ENCODE measurements at regions not wholly inside any gene's neighbourhood (a gene's known extent, or its start where the extent isn't known, plus 50 kb on each side); places are given as distances from the start of the nearest gene placed in this dataset.

DNA sequence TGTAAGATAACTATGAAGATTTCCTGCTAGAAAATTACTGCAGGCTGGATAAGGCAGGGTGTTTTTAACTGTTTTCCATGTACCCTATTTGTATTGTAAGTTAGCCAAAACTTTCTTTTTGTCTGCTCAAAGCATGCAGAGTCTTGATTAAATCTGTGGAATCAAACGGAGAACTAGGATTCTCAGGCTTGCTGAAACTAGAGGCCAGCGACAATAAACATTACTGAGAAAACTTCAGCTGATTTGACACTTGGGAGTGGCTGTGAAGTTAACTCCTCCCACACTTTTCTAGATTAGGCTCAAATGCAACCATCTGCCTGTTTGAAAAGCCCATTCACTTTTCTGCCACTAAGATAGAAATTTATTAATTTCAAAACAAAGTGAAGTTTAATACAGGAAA, 153.2 kb upstream of the FRMD4B start:
- H3K9me3 ChIP-seq (ENCODE audit: control insufficient read depth, low read length), result peaks cover 1% of the 10 kb centered on the region
- no peak for ATAC-seq (ENCODE audit: low FRiP score)
- WGBS, 2 donors, result 2 to 8% methylated on average over 2 of the region's 2 CpGs
- DNase-seq, result no peak
- no peaks in the 10 kb centered on the region for H3K4me1 ChIP-seq (ENCODE audit: control insufficient read depth in 1 of 2, insufficient read depth in 2 of 2, low read length in 2 of 2)
- no peaks in the 10 kb centered on the region for H3K27me3 ChIP-seq (ENCODE audit: control insufficient read depth in 1 of 2, insufficient read depth in 2 of 2, low read length in 1 of 2)
- intact Hi-C loops (cut with DNase I), result no loop called here
- H3K4me3 ChIP-seq (ENCODE audit: low read length in 2 of 2), result no peak overlapping the region
- H3K27ac ChIP-seq (ENCODE audit: low read depth in 1 of 2, low read length in 2 of 2), result no peak overlapping the region
- H3K36me3 ChIP-seq (ENCODE audit: control insufficient read depth in 1 of 2, insufficient read depth in 2 of 2, low read length in 1 of 2), result no peaks in the 10 kb centered on the region

DNA sequence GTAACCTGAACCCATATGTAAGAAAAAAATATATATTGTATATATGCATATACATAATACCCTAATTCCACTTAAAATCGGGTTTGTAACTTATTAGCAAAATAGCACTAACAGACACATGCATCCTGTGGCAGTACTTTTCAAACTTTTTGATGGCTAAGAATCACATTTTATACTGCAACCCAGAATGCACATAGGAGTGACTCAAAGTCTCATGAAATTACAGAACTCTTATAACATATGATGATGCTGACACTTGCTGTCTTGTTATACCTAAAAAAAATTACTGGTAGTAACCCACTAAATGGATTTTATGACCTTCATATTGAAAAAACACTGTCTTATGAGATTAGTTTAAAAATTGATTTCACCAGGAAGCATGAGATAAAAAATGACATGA, 152.4 kb upstream of the FRMD4B start:
- Histone ChIP-seq H3K36me3 (ENCODE audit: control insufficient read depth in 1 of 2, insufficient read depth in 2 of 2, low read length in 1 of 2) (no peaks in the 10 kb centered on the region), H3K9me3 (ENCODE audit: control insufficient read depth, low read length) (no peaks in the 10 kb centered on the region), H3K4me3 (ENCODE audit: low read length in 2 of 2) (no peak overlapping the region), H3K27ac (ENCODE audit: low read depth in 1 of 2, low read length in 2 of 2) (no peak overlapping the region), H3K27me3 (ENCODE audit: control insufficient read depth in 1 of 2, insufficient read depth in 2 of 2, low read length in 1 of 2) (no peaks in the 10 kb centered on the region), H3K4me1 (ENCODE audit: control insufficient read depth in 1 of 2, insufficient read depth in 2 of 2, low read length in 2 of 2) (no peaks in the 10 kb centered on the region)
- intact Hi-C loops (cut with DNase I), result no loop called here
- ATAC-seq (ENCODE audit: low FRiP score), result no peak
- no peak for DNase-seq
- WGBS, 2 donors, result 69 to 78% methylated on average over 1 of the region's 1 CpG

GRCh38 chr3:69536306-69537020, 150.6 kb upstream of the FRMD4B start:
- WGBS, 2 donors, result 79 to 83% methylated on average over 19 of the region's 19 CpGs
- ATAC-seq (ENCODE audit: low FRiP score) (no peak), DNase-seq (no peak)
- Histone ChIP-seq H3K27me3 (ENCODE audit: control insufficient read depth in 1 of 2, insufficient read depth in 2 of 2, low read length in 1 of 2) (no peaks in the 10 kb centered on the region), H3K9me3 (ENCODE audit: control insufficient read depth, low read length) (no peaks in the 10 kb centered on the region), H3K4me3 (ENCODE audit: low read length in 2 of 2) (no peak overlapping the region), H3K36me3 (ENCODE audit: control insufficient read depth in 1 of 2, insufficient read depth in 2 of 2, low read length in 1 of 2) (no peaks in the 10 kb centered on the region), H3K27ac (ENCODE audit: low read depth in 1 of 2, low read length in 2 of 2) (no peak overlapping the region), H3K4me1 (ENCODE audit: control insufficient read depth in 1 of 2, insufficient read depth in 2 of 2, low read length in 2 of 2) (no peaks in the 10 kb centered on the region)
- intact Hi-C loops (cut with DNase I), result no loop called here

DNA sequence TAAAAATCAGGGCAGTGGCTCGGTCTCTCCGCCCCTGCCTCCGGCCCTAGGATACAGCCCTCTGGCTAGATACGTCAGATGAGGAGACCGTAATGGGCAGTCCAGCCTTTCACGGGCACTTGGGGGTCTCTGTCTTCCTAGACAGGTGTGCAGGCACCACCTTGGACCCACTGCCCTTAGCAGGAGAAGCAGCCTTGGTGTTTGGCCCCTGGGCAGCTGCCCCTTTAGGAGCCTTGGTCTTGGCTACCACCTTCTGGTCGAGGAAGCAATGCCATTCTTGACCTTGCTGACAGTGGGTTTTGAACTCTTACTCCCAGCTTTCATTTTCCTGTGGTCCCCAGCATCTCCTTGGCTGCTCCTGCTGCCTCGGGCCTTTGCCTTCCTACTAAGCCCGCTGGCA, 149.7 kb upstream of the FRMD4B start:
- H3K4me1 ChIP-seq (ENCODE audit: control insufficient read depth in 1 of 2, insufficient read depth in 2 of 2, low read length in 2 of 2), result no peaks in the 10 kb centered on the region
- H3K27ac ChIP-seq (ENCODE audit: low read depth in 1 of 2, low read length in 2 of 2), result no peak overlapping the region
- no peak overlapping the region for H3K4me3 ChIP-seq (ENCODE audit: low read length in 2 of 2)
- WGBS, 2 donors, result 85 to 87% methylated on average over 9 of the region's 9 CpGs
- DNase-seq, result no peak
- intact Hi-C loops (cut with DNase I), result no loop called here
- H3K27me3 ChIP-seq (ENCODE audit: control insufficient read depth in 1 of 2, insufficient read depth in 2 of 2, low read length in 1 of 2), result no peaks in the 10 kb centered on the region
- no peak for ATAC-seq (ENCODE audit: low FRiP score)
- H3K36me3 ChIP-seq (ENCODE audit: control insufficient read depth in 1 of 2, insufficient read depth in 2 of 2, low read length in 1 of 2), result no peaks in the 10 kb centered on the region
- H3K9me3 ChIP-seq (ENCODE audit: control insufficient read depth, low read length), result peaks cover under 1% of the 10 kb centered on the region

DNA sequence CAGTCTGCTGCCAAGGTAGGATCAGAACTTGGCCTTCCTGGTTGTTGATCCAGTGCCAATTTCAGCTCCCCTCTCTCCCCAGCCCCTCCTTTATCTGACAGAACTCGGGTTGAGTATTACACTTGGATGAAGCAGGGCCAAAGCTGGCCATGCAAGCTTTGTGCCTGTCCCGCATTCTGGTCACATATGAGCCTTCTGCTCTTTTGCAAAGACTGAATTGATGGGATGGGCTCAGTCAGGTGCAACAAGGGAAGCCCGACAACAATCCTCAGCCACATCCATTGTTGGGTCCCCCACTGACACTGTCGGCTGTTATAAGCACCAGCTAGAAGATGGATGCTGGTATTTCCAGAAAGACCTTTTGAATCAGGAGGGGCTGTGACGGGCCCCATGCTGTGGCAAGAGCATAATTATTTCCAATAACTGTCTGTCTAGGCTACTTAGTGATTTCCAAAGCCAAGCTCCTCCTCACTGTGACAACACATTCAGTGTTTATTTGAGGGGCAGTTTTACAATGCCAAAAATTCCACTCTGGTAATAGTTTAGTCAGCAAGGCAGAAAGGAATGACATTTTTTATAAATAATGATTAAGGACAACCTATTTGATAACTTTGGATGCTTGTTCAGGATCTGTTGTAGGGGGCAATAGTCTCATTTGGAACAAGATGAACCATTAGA, 146.8 kb upstream of the FRMD4B start:
- no peaks in the 10 kb centered on the region for H3K4me1 ChIP-seq (ENCODE audit: control insufficient read depth in 1 of 2, insufficient read depth in 2 of 2, low read length in 2 of 2)
- H3K4me3 ChIP-seq (ENCODE audit: low read length in 2 of 2), result no peak overlapping the region
- peaks cover 2% of the 10 kb centered on the region for H3K9me3 ChIP-seq (ENCODE audit: control insufficient read depth, low read length)
- ATAC-seq (ENCODE audit: low FRiP score) (no peak), DNase-seq (no peak)
- no peak overlapping the region for H3K27ac ChIP-seq (ENCODE audit: low read depth in 1 of 2, low read length in 2 of 2)
- no peaks in the 10 kb centered on the region for H3K27me3 ChIP-seq (ENCODE audit: control insufficient read depth in 1 of 2, insufficient read depth in 2 of 2, low read length in 1 of 2)
- H3K36me3 ChIP-seq (ENCODE audit: control insufficient read depth in 1 of 2, insufficient read depth in 2 of 2, low read length in 1 of 2), result no peaks in the 10 kb centered on the region
- intact Hi-C loops (cut with DNase I), result no loop called here
- 64 to 71% methylated on average over 5 of the region's 5 CpGs for WGBS, 2 donors

DNA sequence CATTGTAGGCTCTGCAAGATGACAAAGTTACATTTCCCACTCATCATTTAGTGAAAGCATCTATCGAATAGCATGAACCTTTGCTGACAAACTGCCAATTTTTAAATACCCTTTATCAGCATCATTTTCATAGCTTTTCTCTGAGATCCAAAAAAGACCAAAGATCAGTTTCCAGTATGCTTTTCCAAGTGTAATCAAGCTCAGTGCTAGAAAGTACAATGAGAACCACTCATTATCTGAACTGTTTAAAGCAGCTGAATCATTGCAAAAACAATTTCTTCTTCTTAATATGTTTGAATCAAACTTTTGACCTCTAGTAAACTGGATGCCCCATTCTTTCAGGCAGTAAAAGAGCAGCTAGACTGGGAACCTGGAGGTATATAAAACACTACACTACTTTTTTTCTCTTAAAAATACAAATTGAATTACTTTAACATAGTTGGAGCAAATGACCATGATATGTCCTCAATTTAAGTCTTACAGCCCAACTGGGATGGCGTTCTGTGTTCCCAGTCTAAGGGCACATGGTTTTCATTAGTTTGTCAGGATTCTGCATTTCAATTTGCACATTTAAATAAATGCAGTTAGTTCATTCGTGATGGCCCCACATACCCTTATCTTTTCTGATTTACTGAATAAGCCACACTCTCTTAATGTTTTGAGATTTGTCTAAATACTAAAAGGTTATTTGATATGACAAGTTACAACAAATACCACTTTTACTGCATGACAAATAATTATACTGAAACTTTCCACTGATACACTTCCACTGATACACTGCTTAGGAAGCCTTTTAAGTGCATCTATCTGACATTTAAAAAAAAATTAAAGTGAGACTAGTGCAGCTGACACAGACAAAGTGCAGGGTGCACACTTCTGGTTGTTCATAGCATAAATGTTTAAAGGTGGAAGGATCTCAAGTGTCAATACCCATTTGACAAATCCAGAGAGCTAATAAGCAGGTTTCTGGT, 146.0 kb upstream of the FRMD4B start:
- Histone ChIP-seq H3K27ac (ENCODE audit: low read depth in 1 of 2, low read length in 2 of 2) (no peak overlapping the region), H3K36me3 (ENCODE audit: control insufficient read depth in 1 of 2, insufficient read depth in 2 of 2, low read length in 1 of 2) (no peaks in the 10 kb centered on the region), H3K9me3 (ENCODE audit: control insufficient read depth, low read length) (peaks cover 2% of the 10 kb centered on the region), H3K4me1 (ENCODE audit: control insufficient read depth in 1 of 2, insufficient read depth in 2 of 2, low read length in 2 of 2) (no peaks in the 10 kb centered on the region), H3K27me3 (ENCODE audit: control insufficient read depth in 1 of 2, insufficient read depth in 2 of 2, low read length in 1 of 2) (no peaks in the 10 kb centered on the region), H3K4me3 (ENCODE audit: low read length in 2 of 2) (no peak overlapping the region)
- WGBS, 2 donors, result 53 to 65% methylated on average over 3 of the region's 3 CpGs
- ATAC-seq (ENCODE audit: low FRiP score) (no peak), DNase-seq (no peak)
- intact Hi-C loops (cut with DNase I), result no loop called here

GRCh38 chr3:69530554-69530953, 144.7 kb upstream of the FRMD4B start:
- no peaks in the 10 kb centered on the region for H3K27me3 ChIP-seq (ENCODE audit: control insufficient read depth in 1 of 2, insufficient read depth in 2 of 2, low read length in 1 of 2)
- ATAC-seq (ENCODE audit: low FRiP score) (no peak), DNase-seq (no peak)
- intact Hi-C loops (cut with DNase I), result no loop called here
- no peak overlapping the region for H3K27ac ChIP-seq (ENCODE audit: low read depth in 1 of 2, low read length in 2 of 2)
- H3K4me3 ChIP-seq (ENCODE audit: low read length in 2 of 2), result no peak overlapping the region
- no peaks in the 10 kb centered on the region for H3K4me1 ChIP-seq (ENCODE audit: control insufficient read depth in 1 of 2, insufficient read depth in 2 of 2, low read length in 2 of 2)
- H3K36me3 ChIP-seq (ENCODE audit: control insufficient read depth in 1 of 2, insufficient read depth in 2 of 2, low read length in 1 of 2), result no peaks in the 10 kb centered on the region
- H3K9me3 ChIP-seq (ENCODE audit: control insufficient read depth, low read length), result peaks cover 2% of the 10 kb centered on the region
- 91 to 92% methylated on average over 7 of the region's 7 CpGs for WGBS, 2 donors

DNA sequence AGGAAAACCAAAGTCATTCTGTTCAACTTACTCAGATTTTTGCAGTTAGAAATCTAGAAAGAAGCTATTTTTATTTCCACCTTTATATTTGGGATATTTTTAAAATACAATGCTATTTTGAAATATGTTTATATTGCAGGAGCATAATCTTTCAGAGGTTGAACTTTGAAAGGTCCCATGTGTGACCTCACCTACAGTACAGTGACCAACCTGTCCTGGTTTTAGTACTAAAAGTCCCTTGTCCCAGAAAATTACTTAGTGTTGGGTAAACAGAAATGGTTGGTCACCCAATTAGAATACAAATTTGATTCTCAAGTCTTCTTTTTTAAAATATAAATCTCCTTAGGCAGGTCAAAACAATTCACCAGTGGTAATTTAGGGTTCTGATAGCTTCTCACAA, 141.6 kb upstream of the FRMD4B start:
- no peak for DNase-seq
- H3K27ac ChIP-seq (ENCODE audit: low read depth in 1 of 2, low read length in 2 of 2), result no peak overlapping the region
- H3K9me3 ChIP-seq (ENCODE audit: control insufficient read depth, low read length), result peaks cover 6% of the 10 kb centered on the region
- H3K27me3 ChIP-seq (ENCODE audit: control insufficient read depth in 1 of 2, insufficient read depth in 2 of 2, low read length in 1 of 2), result no peaks in the 10 kb centered on the region
- peaks cover 0 to 2% of the 10 kb centered on the region in 2 donors for H3K36me3 ChIP-seq (ENCODE audit: control insufficient read depth in 1 of 2, insufficient read depth in 2 of 2, low read length in 1 of 2)
- H3K4me3 ChIP-seq (ENCODE audit: low read length in 2 of 2), result no peak overlapping the region
- no peak for ATAC-seq (ENCODE audit: low FRiP score)
- H3K4me1 ChIP-seq (ENCODE audit: control insufficient read depth in 1 of 2, insufficient read depth in 2 of 2, low read length in 2 of 2), result no peaks in the 10 kb centered on the region
- intact Hi-C loops (cut with DNase I), result no loop called here

Data from aorta (tissue), 5 donors.